ENCODE measurements at regions not wholly inside any gene's neighbourhood (a gene's known extent, or its start where the extent isn't known, plus 50 kb on each side); places are given as distances from the start of the nearest gene placed in this dataset.
"Not testable (repeated sequence)": the region's sequence is repeated elsewhere in the genome, so short reads cannot be mapped to it uniquely, and the experiment has no call there.

- no peaks in the 10 kb centered on the region for H3K4me1 ChIP-seq (ENCODE audit: control insufficient read depth, insufficient read depth, low read length)
- H3K36me3 Mint-ChIP-seq, result peaks cover 29% of the 10 kb centered on the region
- no peak for TF ChIP-seq CTCF (IDR thresholded peaks at IDR 0.05)
- H3K4me3 ChIP-seq (ENCODE audit: low read length), result no peak overlapping the region
- H3K9me3 Mint-ChIP-seq, result peaks cover 24 to 33% of the 10 kb centered on the region in 2 donors
- no peaks in the 10 kb centered on the region for H3K4me1 Mint-ChIP-seq
- no peak overlapping the region for H3K27ac Mint-ChIP-seq
- H3K4me3 Mint-ChIP-seq, result no peak overlapping the region
- no peak for ATAC-seq
- no peak overlapping the region for H3K27ac ChIP-seq (ENCODE audit: low read length)
- H3K36me3 ChIP-seq (ENCODE audit: control insufficient read depth, insufficient read depth, low read length), result no peaks in the 10 kb centered on the region
- H3K27me3 Mint-ChIP-seq (ENCODE audit: low read depth in 2 of 2), result no peaks in the 10 kb centered on the region
- intact Hi-C loops (cut with micrococcal nuclease), result no loop called here
- no peaks in the 10 kb centered on the region for H3K27me3 ChIP-seq (ENCODE audit: control insufficient read depth, insufficient read depth, low read length)
- no peak for DNase-seq
- no peaks in the 10 kb centered on the region for H3K9me3 ChIP-seq (ENCODE audit: control insufficient read depth, insufficient read depth, low read length)
Measured at GRCh38 chr5:30149526-30149925, 1044.0 kb upstream of the CDH6 start.

GRCh38 chr5:30147976-30148375, 1045.5 kb upstream of the CDH6 start:
- intact Hi-C loops (cut with micrococcal nuclease), result no loop called here
- H3K27ac Mint-ChIP-seq, result no peak overlapping the region
- peaks cover 33% of the 10 kb centered on the region for H3K36me3 Mint-ChIP-seq
- no peak overlapping the region for H3K4me3 Mint-ChIP-seq
- ATAC-seq, result no peak
- H3K4me3 ChIP-seq (ENCODE audit: low read length), result no peak overlapping the region
- peaks cover 4% of the 10 kb centered on the region for H3K9me3 ChIP-seq (ENCODE audit: control insufficient read depth, insufficient read depth, low read length)
- DNase-seq, result no peak
- no peaks in the 10 kb centered on the region for H3K4me1 Mint-ChIP-seq
- H3K9me3 Mint-ChIP-seq, result peaks cover 21 to 34% of the 10 kb centered on the region in 2 donors
- no peaks in the 10 kb centered on the region for H3K4me1 ChIP-seq (ENCODE audit: control insufficient read depth, insufficient read depth, low read length)
- no peaks in the 10 kb centered on the region for H3K27me3 ChIP-seq (ENCODE audit: control insufficient read depth, insufficient read depth, low read length)
- no peak for TF ChIP-seq CTCF (IDR thresholded peaks at IDR 0.05)
- 27% methylated on average over 1 of the region's 1 CpG for WGBS (ENCODE audit: insufficient coverage)
- H3K36me3 ChIP-seq (ENCODE audit: control insufficient read depth, insufficient read depth, low read length), result no peaks in the 10 kb centered on the region
- no peaks in the 10 kb centered on the region for H3K27me3 Mint-ChIP-seq (ENCODE audit: low read depth in 2 of 2)
- H3K27ac ChIP-seq (ENCODE audit: low read length), result no peak overlapping the region

- H3K27ac Mint-ChIP-seq; H3K4me3 Mint-ChIP-seq; H3K27me3 ChIP-seq (ENCODE audit: control insufficient read depth, insufficient read depth, low read length); H3K27ac ChIP-seq (ENCODE audit: low read length); H3K4me1 Mint-ChIP-seq; H3K27me3 Mint-ChIP-seq (ENCODE audit: low read depth in 2 of 2); H3K36me3 ChIP-seq (ENCODE audit: control insufficient read depth, insufficient read depth, low read length); H3K4me1 ChIP-seq (ENCODE audit: control insufficient read depth, insufficient read depth, low read length); H3K4me3 ChIP-seq (ENCODE audit: low read length); DNase-seq; ATAC-seq; intact Hi-C loops (cut with micrococcal nuclease): not testable (repeated sequence)
- H3K9me3 ChIP-seq (ENCODE audit: control insufficient read depth, insufficient read depth, low read length), result peaks cover 16% of the 10 kb centered on the region
- Mint-ChIP-seq H3K36me3 (peaks cover 19% of the 10 kb centered on the region), H3K9me3 (peaks cover 14 to 24% of the 10 kb centered on the region in 2 donors)
- WGBS (ENCODE audit: insufficient coverage), result 88% methylated on average over 3 of the region's 4 CpGs
Measured at GRCh38 chr5:30144059-30144458, 1049.4 kb upstream of the CDH6 start.

- Histone ChIP-seq H3K4me1 (ENCODE audit: control insufficient read depth, insufficient read depth, low read length) (no peaks in the 10 kb centered on the region), H3K27ac (ENCODE audit: low read length) (no peak overlapping the region), H3K27me3 (ENCODE audit: control insufficient read depth, insufficient read depth, low read length) (no peaks in the 10 kb centered on the region), H3K36me3 (ENCODE audit: control insufficient read depth, insufficient read depth, low read length) (no peaks in the 10 kb centered on the region), H3K9me3 (ENCODE audit: control insufficient read depth, insufficient read depth, low read length) (peaks cover 16% of the 10 kb centered on the region), H3K4me3 (ENCODE audit: low read length) (no peak overlapping the region)
- Mint-ChIP-seq H3K36me3 (peaks cover 19% of the 10 kb centered on the region), H3K9me3 (peaks cover 14 to 25% of the 10 kb centered on the region in 2 donors), H3K27ac (no peak overlapping the region), H3K4me1 (no peaks in the 10 kb centered on the region), H3K27me3 (ENCODE audit: low read depth in 2 of 2) (no peaks in the 10 kb centered on the region), H3K4me3 (no peak overlapping the region)
- intact Hi-C loops (cut with micrococcal nuclease), result no loop called here
- TF ChIP-seq CTCF (IDR thresholded peaks at IDR 0.05), result no peak
- DNase-seq, result no peak
- WGBS (ENCODE audit: insufficient coverage), result 75% methylated on average over 4 of the region's 4 CpGs
- no peak for ATAC-seq
Measured at GRCh38 chr5:30142432-30142831, 1051.1 kb upstream of the CDH6 start.
